Vagina (tissue), 2 donors: ENCODE measurements at regions not wholly inside any gene's neighbourhood (a gene's known extent, or its start where the extent isn't known, plus 50 kb on each side); places are given as distances from the start of the nearest gene placed in this dataset.

Experiments used
- DNase-seq, 2 donors: peaks; one replicate each; pipeline ENCODE4 v3.0.0-alpha.2; 2017; ENCODE audit errors: extremely low spot score in 2 of 2
- H3K27ac ChIP-seq: fragments of 200-600 bp; sonication (generic); one replicate; pipeline ENCODE4 v1.5.1; 2019
- H3K27me3 ChIP-seq: fragments of 200-600 bp; sonication (generic); one replicate; pipeline ENCODE4 v1.5.1; 2019
- H3K36me3 ChIP-seq, 2 donors: fragments of 200-600 bp; sonication (generic); one replicate each; pipeline ENCODE4 v1.5.1; 2017 to 2019
- H3K4me1 ChIP-seq: fragments of 200-600 bp; sonication (generic); one replicate; pipeline ENCODE4 v1.5.1; 2019
- H3K4me3 ChIP-seq, 2 donors: fragments of 200-600 bp; sonication (generic); 1 replicate in 1 of 2; 2 replicates in 1 of 2; pipeline ENCODE4 v1.5.1; 2016 to 2019
- H3K9me3 ChIP-seq: fragments of 200-600 bp; sonication (generic); one replicate; pipeline ENCODE4 v1.5.1; 2019
- CTCF ChIP-seq, 3 experiments: fragments of 450-650 bp in 2 of 3; fragments of 200-600 bp in 1 of 3; sonication (generic) in 1 of 3; IDR thresholded peaks; one replicate each; pipeline ENCODE4 v1.5.1; 2017 to 2019; ENCODE audit warnings: antibody characterized with exemption in 3 of 3, mild to moderate bottlenecking in 2 of 3, moderate library complexity in 2 of 3
- POLR2A ChIP-seq, 2 donors: fragments of 450-650 bp; IDR thresholded peaks; one replicate each; pipeline ENCODE4 v1.6.1; 2017; ENCODE audit warnings: antibody characterized with exemption in 2 of 2, mild to moderate bottlenecking in 2 of 2, moderate library complexity in 2 of 2
- POLR2AphosphoS5 ChIP-seq, 2 donors: sonication (generic); formaldehyde crosslinking; IDR thresholded peaks; one replicate each; pipeline ENCODE4 v1.9.0; 2017; ENCODE audit warnings: antibody characterized with exemption in 2 of 2, mild to moderate bottlenecking in 2 of 2, low read depth in 1 of 2; ENCODE audit not compliant: insufficient read depth in 1 of 2
- intact Hi-C: fragments of 100-400 bp; cut with DNase I; formaldehyde crosslinking; loops from one replicate; pipeline ENCODE4 v1.15.1; 2023

- Histone ChIP-seq H3K4me1 (peaks cover 10% of the 10 kb centered on the region), H3K9me3 (no peaks in the 10 kb centered on the region), H3K36me3 (no peaks in the 10 kb centered on the region), H3K4me3 (no peak overlapping the region), H3K27me3 (no peaks in the 10 kb centered on the region), H3K27ac (no peak overlapping the region)
- TF ChIP-seq POLR2A (IDR thresholded peaks at IDR 0.05) (no peak), CTCF (IDR thresholded peaks at IDR 0.05) (no peak), POLR2AphosphoS5 (IDR thresholded peaks at IDR 0.05; ENCODE audit: insufficient read depth in 1 of 2, low read depth in 1 of 2) (no peak)
- no peak for DNase-seq
- intact Hi-C loops, result no loop called here
Measured at GRCh38 chr1:229119161-229119560, 151.8 kb upstream of the RAB4A start.

GRCh38 chr1:229119876-229120275 lies 151.0 kb upstream of the RAB4A start:
- Histone ChIP-seq H3K4me3 (no peak overlapping the region), H3K27ac (no peak overlapping the region), H3K27me3 (no peaks in the 10 kb centered on the region), H3K36me3 (no peaks in the 10 kb centered on the region), H3K9me3 (no peaks in the 10 kb centered on the region), H3K4me1 (peaks cover 10% of the 10 kb centered on the region)
- no peak for DNase-seq
- intact Hi-C loops, result no loop called here
- TF ChIP-seq POLR2AphosphoS5 (IDR thresholded peaks at IDR 0.05; ENCODE audit: insufficient read depth in 1 of 2, low read depth in 1 of 2) (no peak), POLR2A (IDR thresholded peaks at IDR 0.05) (no peak), CTCF (IDR thresholded peaks at IDR 0.05) (no peak)

GRCh38 chr1:229121845-229122436 lies 149.0 kb upstream of the RAB4A start:
- H3K27ac ChIP-seq, result no peak overlapping the region
- TF ChIP-seq CTCF (IDR thresholded peaks at IDR 0.05) (no peak), POLR2AphosphoS5 (IDR thresholded peaks at IDR 0.05; ENCODE audit: insufficient read depth in 1 of 2, low read depth in 1 of 2) (no peak), POLR2A (IDR thresholded peaks at IDR 0.05) (no peak)
- no peaks in the 10 kb centered on the region for H3K27me3 ChIP-seq
- no peaks in the 10 kb centered on the region for H3K9me3 ChIP-seq
- no peak overlapping the region for H3K4me3 ChIP-seq
- intact Hi-C loops, result no loop called here
- H3K4me1 ChIP-seq, result peaks cover 10% of the 10 kb centered on the region
- no peaks in the 10 kb centered on the region for H3K36me3 ChIP-seq
- no peak for DNase-seq

GRCh38 chr1:229122606-229123005 lies 148.3 kb upstream of the RAB4A start:
- intact Hi-C loops, result no loop called here
- no peaks in the 10 kb centered on the region for H3K9me3 ChIP-seq
- peaks cover 7% of the 10 kb centered on the region for H3K4me1 ChIP-seq
- no peak for DNase-seq
- H3K27me3 ChIP-seq, result no peaks in the 10 kb centered on the region
- no peak overlapping the region for H3K27ac ChIP-seq
- no peak overlapping the region for H3K4me3 ChIP-seq
- TF ChIP-seq CTCF (IDR thresholded peaks at IDR 0.05) (no peak), POLR2A (IDR thresholded peaks at IDR 0.05) (no peak), POLR2AphosphoS5 (IDR thresholded peaks at IDR 0.05; ENCODE audit: insufficient read depth in 1 of 2, low read depth in 1 of 2) (no peak)
- no peaks in the 10 kb centered on the region for H3K36me3 ChIP-seq

GRCh38 chr1:229124116-229124515 lies 146.8 kb upstream of the RAB4A start:
- H3K27me3 ChIP-seq, result no peaks in the 10 kb centered on the region
- no peak overlapping the region for H3K4me3 ChIP-seq
- no peak for DNase-seq
- no peak for TF ChIP-seq POLR2A (IDR thresholded peaks at IDR 0.05)
- TF ChIP-seq POLR2AphosphoS5 (IDR thresholded peaks at IDR 0.05; ENCODE audit: insufficient read depth in 1 of 2, low read depth in 1 of 2), result no peak
- no peak for TF ChIP-seq CTCF (IDR thresholded peaks at IDR 0.05)
- H3K27ac ChIP-seq, result no peak overlapping the region
- H3K4me1 ChIP-seq, result no peaks in the 10 kb centered on the region
- H3K9me3 ChIP-seq, result no peaks in the 10 kb centered on the region
- intact Hi-C loops, result no loop called here
- no peaks in the 10 kb centered on the region for H3K36me3 ChIP-seq
